Activated CD4-positive, alpha-beta T cell treated with anti-CD3 and anti-CD28 coated beads, Interleukin-2, amount 50 U/mL, for 48 hours (primary cell): ENCODE measurements at regions not wholly inside any gene's neighbourhood (a gene's known extent, or its start where the extent isn't known, plus 50 kb on each side); places are given as distances from the start of the nearest gene placed in this dataset.
"Not testable (repeated sequence)": the region's sequence is repeated elsewhere in the genome, so short reads cannot be mapped to it uniquely, and the experiment has no call there.

Experiments used
- DNase-seq, 2 experiments: peaks; one replicate each; pipeline ENCODE4 v3.0.0-alpha.2; 2020

GRCh38 chr21:33972539-33972938 is 56.9 kb upstream of the ATP5PO start:
- DNase-seq, result no peak

DNA sequence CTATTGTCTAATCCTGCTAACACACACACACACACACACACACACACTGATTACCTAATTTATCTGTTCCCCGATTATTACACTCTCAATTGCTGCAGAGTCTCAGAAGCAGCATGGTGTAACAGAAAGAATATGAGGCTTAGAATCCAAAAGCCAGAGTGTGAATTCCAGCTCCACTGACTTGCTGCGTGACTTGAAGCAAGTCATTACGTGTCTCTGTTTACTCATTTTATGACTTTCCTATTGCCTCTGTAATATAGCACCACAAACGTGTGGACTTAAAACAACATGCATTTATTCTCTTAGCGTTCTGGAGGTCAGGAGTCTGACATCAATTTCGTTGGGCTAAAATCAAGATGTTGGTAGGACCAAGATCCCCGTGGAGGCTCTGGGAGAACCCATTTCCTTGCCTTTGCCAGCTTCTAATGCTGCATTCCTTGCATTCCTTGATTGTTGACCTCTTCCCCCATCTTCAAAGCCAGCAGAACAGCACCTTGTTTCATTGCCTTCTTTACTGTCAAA is 55.9 kb upstream of the ATP5PO start:
- DNase-seq, result no peak

DNA sequence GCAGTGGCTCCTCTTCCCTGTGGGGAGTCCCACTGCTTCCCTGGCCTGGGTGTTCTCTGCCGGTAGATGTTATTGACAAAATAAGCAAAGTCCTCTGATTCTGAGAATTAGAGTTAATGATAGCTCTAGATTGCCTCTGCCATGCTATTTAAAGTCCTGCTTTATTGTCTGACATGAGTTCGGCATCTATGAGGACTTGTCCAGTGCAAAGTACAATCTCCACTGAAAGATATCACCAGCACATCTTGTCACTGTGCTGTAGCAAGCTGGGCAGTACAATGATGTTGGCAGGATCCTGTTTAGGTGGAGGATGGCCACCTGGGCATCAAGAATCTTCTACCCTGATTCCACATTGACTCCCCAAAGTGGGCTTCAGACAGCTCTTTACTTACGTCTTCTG is 54.0 kb upstream of the ATP5PO start:
- no peak for DNase-seq

GRCh38 chr21:33968995-33969348 is 53.4 kb upstream of the ATP5PO start:
- no peak for DNase-seq

DNA sequence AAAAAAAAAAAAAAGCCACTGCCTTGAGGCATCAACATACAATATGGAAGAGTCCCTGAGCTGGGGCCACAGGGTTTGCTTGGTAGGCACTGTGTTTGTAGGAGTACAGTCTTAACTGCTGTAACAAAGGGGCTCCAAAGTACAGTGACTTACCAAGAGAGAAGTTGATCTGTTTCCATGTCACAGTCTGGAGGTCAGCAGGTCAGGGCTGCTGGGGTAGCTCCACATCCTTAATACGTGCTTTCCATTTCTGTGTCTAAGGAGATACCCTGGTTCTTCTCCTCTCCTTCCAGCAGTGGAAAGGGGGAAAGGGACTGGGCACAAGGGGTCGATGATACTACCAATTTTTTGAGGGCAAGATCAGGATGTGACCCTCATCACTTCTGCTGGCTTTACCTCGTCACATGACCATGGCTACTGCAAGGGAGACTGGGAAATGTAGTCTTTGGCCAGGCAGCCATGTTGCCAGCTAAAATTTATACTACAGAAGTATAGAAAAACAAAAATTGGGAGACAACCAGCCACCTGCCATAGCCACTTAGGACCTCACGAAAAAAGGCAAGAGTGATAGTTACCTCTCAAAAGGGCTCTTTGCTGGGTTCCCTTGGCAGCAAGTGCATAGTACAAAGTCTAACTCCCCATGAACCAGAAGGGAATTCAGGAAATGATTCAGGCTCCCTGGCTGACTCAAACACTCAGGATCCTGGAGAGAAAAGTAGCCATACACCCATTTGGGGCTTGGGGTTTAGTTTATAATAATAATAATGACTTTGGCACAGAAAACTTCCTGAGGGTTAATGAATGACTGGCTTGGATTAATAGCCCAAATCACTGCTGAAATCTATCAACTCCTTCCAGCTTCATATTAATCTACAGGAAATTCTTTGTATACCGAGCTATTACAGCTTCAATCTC is 52.7 kb upstream of the ATP5PO start:
- DNase-seq, result no peak

DNA sequence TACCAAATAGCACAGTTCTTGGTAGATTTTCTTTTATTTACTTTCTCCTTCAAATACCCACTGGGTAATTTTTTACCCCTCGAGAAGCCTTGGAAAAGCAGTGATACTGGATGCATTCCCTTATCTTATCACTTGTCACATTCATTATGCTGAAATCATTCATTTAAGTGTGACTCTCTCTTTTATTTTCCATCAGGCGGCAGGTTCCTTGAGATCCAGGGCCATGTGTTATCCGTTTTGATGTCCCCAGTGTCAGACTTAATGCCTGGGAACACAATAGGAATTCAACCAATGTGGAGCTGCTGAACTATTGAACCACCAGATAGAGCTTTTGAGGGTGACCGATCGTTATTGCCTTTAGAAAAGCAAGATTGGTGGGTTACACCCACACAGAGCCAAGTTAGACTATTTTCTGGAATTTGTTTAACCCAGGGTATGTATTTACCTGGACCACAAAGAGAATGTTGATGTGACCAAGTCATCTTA is 51.5 kb upstream of the ATP5PO start:
- no peak for DNase-seq

- no peak for DNase-seq
Measured at GRCh38 chr21:33966324-33966949, 50.8 kb upstream of the ATP5PO start.

- not testable (repeated sequence) for DNase-seq
Measured at GRCh38 chr21:33965662-33966061, 50.1 kb upstream of the ATP5PO start.
